A673 (cell line): ENCODE measurements at regions not wholly inside any gene's neighbourhood (a gene's known extent, or its start where the extent isn't known, plus 50 kb on each side); places are given as distances from the start of the nearest gene placed in this dataset.

Experiments
- EZH2 ChIP-seq: fragments of 200-600 bp; sonication (generic); IDR thresholded peaks from 2 replicates; pipeline ENCODE4 v1.6.1; 2017; ENCODE audit warnings: borderline replicate concordance, low read depth, mild to moderate bottlenecking, mixed read lengths, antibody characterized with exemption, low read length; ENCODE audit not compliant: poor library complexity, severe bottlenecking
- TF ChIP-seq, protein P1 (sequence below): fragments of 300-800, 200-600 bp; sonication (generic); conservative IDR thresholded peaks from 2 replicates; pipeline ENCODE4 v1.5.1; 2017; ENCODE audit warnings: low read depth, mild to moderate bottlenecking, antibody characterized with exemption, low read length, moderate library complexity, mixed read lengths

DNA sequence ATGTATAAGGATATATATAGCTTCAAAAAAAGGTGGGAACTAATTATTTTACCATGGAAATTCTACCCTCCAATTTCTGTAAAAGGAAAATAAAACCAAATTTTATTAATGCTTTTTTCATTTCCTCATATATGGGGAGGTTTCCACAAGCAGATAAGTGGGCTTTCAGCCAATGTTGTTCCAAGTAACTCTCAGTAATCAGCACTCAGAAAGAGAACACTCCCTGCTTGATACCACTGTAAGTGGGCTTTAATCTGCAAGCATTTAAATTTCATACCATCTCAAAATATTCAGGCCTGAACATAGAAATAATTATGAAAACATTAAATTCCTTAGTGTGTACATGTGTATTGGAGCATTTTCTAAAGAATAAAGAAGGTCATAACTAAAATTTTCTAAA lies 827.6 kb downstream of the C12orf50 start:
- TF ChIP-seq, protein P1, sequence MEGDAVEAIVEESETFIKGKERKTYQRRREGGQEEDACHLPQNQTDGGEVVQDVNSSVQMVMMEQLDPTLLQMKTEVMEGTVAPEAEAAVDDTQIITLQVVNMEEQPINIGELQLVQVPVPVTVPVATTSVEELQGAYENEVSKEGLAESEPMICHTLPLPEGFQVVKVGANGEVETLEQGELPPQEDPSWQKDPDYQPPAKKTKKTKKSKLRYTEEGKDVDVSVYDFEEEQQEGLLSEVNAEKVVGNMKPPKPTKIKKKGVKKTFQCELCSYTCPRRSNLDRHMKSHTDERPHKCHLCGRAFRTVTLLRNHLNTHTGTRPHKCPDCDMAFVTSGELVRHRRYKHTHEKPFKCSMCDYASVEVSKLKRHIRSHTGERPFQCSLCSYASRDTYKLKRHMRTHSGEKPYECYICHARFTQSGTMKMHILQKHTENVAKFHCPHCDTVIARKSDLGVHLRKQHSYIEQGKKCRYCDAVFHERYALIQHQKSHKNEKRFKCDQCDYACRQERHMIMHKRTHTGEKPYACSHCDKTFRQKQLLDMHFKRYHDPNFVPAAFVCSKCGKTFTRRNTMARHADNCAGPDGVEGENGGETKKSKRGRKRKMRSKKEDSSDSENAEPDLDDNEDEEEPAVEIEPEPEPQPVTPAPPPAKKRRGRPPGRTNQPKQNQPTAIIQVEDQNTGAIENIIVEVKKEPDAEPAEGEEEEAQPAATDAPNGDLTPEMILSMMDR = no peak
- TF ChIP-seq EZH2 = no peak
